SK-N-MC (cell line): ENCODE measurements at regions not wholly inside any gene's neighbourhood (a gene's known extent, or its start where the extent isn't known, plus 50 kb on each side); places are given as distances from the start of the nearest gene placed in this dataset.

Experiments
- EZH2 ChIP-seq: fragments of 200-600 bp; sonication (generic); IDR thresholded peaks from one replicate; pipeline ENCODE4 v1.6.1; 2017; ENCODE audit warnings: antibody characterized with exemption
- POLR2AphosphoS5 ChIP-seq: IDR thresholded peaks from 2 replicates; pipeline ENCODE4 v1.6.1; 2012; ENCODE audit warnings: mild to moderate bottlenecking, low read depth, low read length, borderline replicate concordance

GRCh38 chr1:219466766-219467165 is 146.1 kb downstream of the ZC3H11B start:
- TF ChIP-seq EZH2 (no peak), POLR2AphosphoS5 (no peak)
